Erythroblast (primary cell): ENCODE measurements at regions not wholly inside any gene's neighbourhood (a gene's known extent, or its start where the extent isn't known, plus 50 kb on each side); places are given as distances from the start of the nearest gene placed in this dataset.
A peak's percentile ranks its signal among the peaks of the same experiment; 100 is the strongest.
"Not testable (repeated sequence)": the region's sequence is repeated elsewhere in the genome, so short reads cannot be mapped to it uniquely, and the experiment has no call there.

Experiments used
- DNase-seq, 2 experiments: peaks; one replicate each; lab custom pipeline; 2025; lab: John Stamatoyannopoulos, UW
- GATA1 ChIP-seq: IDR thresholded peaks from 2 replicates; pipeline ENCODE4 v1.6.1; 2011; ENCODE audit warnings: low read depth, mild to moderate bottlenecking, control low read depth, low read length, moderate library complexity
- POLR2A ChIP-seq: IDR thresholded peaks from 2 replicates; pipeline ENCODE4 v1.6.1; 2011; ENCODE audit warnings: mild to moderate bottlenecking, low read length

DNA sequence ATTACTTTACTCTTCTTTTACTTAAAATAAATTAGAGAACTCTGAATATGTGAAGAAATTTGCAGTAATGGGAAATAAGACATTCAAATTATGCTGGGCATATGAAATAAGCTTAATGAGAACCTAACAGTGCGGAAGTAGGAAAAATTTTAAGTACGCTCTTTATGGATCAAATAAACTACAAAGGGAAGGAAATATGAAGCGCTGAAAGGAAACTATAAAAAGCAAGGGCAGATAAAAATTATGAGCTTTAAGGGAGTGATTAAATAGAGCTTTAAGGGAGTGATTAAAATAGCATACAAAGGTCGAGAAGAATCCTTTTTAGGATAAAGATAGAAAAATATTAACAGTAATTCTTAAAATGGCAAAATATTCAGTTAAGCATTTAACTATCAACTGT, 118.3 kb upstream of the AADACL2 start:
- DNase-seq = no peak
- TF ChIP-seq GATA1 = no peak
- no peak for TF ChIP-seq POLR2A

DNA sequence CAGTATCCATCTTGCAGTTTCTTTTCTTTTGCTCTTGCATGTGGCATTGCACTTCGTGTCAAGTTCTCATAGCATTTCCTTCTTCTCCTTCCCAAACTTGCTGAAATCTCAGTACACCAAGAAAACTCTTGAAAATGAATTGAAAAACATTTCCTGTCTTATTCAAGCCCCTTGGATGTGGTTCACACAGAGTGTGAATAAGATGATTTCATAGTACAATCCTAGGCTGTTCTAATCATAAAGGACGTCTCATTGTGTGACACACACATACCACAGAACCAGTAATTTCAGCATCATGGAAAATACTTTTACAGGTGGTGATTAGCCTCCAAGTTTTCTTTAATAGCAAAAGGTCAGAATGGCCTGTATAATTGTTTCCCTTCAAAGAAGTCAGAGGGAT, 121.6 kb upstream of the AADACL2 start:
- DNase-seq = no peak
- TF ChIP-seq POLR2A = no peak
- no peak for TF ChIP-seq GATA1

DNA sequence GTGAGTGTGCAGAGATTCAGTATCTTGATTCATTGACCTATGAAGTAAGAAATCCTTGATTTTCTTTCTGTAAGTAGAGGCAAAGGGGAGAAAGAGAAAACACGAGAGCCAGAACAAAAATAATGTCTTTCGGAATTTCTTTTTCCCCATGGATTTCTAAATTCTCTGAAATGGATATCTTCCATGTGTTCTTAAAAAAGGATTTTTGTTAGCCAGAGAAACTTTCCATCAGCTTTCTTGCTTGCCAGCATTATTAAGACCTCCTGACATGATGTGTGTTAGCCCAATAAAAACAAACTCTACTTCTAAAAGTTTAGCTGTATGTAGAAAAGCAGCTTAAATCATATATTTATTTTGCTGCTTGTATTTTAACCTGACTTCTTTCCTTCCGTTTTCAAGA, 122.3 kb upstream of the AADACL2 start:
- TF ChIP-seq GATA1 (no peak), POLR2A (no peak)
- DNase-seq = no peak

DNA sequence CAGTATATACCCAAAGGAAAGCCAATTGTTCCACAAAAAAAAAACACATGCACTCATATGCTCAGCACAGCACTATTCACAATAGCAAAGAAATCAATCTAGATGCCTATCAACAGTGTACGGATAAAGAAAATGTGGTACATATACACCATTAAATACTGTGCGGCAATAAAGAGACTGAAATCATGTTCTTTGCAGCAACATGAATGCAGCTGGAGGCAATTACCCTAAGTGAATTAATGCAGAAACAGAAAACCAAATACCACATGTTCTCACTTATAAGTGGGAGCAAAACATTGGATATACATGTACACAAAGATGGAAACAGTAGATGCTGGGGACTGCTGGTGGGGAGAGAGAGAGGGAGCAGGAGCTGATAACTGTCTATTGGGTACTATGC, 124.2 kb upstream of the AADACL2 start:
- TF ChIP-seq POLR2A (no peak), GATA1 (no peak)

DNA sequence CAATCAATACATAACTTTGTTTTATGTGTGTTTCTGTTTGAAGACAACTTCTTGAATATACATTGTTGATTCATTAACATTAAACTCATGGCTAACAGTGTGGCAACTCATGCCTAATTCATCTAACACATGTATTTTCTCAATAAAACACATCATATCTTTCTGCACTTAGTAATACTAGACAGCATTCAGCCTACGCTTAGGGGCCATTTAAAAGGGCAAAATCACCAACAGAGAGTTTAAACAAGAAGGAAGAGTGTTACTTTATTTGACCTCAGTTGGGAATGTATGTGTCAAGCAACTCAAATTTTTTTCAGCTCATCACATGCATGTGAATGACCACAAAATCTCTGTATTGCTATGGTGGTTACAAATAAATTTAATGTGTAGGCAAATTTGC, 128.8 kb upstream of the AADACL2 start:
- no peak for DNase-seq
- TF ChIP-seq POLR2A (no peak), GATA1 (no peak)

More for the DNA sequence above, 124.2 kb upstream of the AADACL2 start:
- no peak for DNase-seq

DNA sequence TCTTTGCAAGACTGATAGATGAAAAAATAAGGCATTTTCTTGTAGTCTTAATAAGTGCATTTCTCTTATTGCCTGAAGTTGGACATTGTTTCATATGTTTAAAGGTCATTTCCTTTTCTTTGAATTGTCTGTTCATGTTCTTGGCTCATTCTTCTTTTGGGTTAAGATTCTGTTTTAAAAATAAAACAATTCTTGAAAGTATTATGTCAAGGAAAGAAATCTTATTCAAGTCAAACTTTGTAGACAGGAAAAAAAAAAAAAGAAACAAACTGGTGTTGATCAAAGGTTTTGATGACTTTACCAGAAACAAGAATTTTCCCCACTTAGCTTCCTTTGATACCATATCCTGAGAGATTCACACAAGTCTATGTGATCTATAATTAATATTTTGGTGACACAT, 132.9 kb upstream of the AADACL2 start:
- DNase-seq = no peak
- TF ChIP-seq POLR2A (no peak), GATA1 (no peak)

DNA sequence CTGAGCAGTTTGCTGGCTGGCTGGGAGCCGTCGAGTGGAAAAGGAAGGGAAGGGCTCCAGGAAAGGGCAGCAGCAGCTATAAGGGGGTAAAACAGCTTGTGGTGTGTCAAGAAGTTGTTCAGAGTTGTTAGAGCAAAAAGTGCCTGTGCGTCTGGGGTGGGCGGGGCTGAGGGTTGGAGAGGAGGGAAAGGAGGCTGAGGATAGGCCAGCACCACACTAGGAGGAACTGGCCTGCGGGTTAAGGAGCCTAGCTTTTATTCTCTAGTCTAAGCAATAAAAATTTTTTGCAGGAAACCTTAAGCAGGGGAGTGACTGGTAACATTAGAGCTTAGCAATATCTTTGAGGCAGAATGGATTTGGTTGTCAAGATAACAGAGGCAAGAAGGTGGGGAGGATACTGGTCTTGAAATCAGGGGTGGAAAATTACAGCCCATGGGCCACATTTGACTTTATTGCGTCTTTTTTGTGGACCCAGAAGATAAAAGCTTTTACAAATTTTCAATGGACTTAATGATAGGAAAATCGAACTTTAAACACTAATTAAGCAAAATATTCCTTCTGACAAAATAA, 134.5 kb upstream of the AADACL2 start:
- no peak for TF ChIP-seq GATA1
- TF ChIP-seq POLR2A = no peak

DNA sequence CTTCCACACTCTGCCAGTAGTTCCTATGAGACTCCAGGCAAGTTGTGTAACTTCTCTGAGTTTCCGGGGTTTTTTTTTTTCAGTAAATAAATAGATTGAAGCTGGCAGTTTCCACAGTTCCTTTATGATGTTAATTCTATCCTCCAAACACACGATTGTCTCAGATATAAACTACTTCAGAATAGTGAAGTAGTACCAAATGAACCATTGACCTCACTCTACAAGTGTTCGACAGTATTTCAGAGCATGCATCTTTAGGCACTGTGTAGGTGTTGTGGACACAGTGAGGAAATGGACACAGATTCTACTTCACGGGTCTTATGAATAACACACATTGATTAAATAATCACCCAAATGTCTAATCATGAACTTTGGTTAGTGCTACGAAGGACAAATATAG, 136.1 kb upstream of the IGSF10 start:
- no peak for TF ChIP-seq GATA1
- TF ChIP-seq POLR2A = no peak
- DNase-seq = no peak

More for the DNA sequence above, 134.5 kb upstream of the AADACL2 start:
- DNase-seq = peak in 1 of 2 experiments; percentile 3

DNA sequence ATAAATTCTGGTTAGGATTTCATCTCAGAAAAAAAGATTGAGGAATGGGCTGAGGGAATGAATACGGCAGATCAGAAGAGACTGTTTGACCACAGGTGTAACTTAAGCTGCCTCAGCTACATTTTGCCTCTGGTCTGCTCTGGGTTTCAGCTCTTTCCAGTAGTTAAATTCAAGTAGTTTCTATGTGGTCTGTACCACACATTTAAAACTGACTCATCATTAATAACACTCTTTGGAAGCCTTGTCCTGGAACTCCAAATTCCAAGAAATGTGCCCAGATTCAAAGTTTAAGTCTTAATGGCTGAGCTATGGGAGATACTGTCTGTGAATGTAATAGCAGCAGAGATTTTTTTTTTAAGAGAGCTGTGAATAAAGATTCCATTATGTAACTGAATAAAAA, 133.1 kb upstream of the IGSF10 start:
- DNase-seq = no peak
- TF ChIP-seq GATA1 = no peak
- TF ChIP-seq POLR2A = no peak

DNA sequence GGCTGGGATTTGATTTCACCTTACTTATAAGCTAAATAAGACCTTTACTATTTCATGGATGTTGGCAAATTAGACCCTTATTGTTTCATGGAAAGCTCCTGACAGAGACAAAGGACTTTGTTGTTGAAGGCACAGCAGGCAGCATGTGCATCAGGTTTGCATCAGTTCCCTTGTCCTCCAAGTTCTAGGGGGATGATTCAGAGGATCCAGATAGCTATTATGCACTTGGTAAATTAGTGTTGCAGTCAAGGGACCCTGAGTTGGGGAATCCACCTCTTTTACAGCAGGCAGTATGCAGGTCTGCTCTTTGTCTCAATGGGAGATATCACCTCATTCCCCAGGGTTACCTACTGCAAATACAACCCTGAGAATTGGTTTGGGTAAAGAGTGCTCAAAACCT, 131.4 kb upstream of the IGSF10 start:
- TF ChIP-seq POLR2A = no peak
- TF ChIP-seq GATA1 = no peak
- DNase-seq = no peak

DNA sequence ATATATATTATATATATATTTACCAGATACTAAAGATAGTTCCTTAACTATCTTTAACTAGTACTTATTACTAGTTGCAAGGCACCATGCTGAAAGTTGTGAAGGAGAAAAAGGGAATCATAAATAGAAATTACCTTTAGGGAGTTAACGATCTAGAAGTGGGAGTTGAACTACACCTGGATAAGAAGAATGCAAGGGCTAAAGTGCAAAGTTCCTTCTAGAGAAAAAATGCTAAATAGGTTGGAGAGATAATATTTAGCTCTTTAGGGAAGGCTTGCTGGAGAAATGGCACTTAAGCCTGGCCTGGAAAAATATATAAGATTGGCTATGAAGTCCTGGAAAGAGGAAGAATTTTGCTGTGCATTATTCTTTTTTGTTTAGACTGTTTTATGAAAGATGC, 130.6 kb upstream of the IGSF10 start:
- TF ChIP-seq GATA1 = no peak
- TF ChIP-seq POLR2A = no peak
- DNase-seq = no peak

DNA sequence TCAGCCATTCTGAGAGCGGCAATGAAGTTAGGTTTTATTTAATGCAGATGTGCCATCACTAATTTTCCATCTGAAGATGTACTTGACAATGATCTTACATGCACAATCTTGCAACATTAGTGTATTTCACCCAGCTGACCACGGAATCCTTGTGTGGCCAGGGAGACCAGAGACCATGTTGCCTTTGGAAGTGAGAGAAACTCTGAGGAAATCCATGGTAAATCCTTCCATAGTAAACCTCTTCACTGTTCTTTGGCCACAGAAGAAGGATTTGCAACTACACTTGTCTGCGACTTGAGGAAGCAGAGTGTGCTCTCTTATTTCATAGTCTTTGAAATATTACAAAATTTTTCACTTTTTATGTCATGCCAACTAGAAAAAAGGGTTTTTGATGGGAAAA, 128.4 kb upstream of the IGSF10 start:
- no peak for TF ChIP-seq GATA1
- TF ChIP-seq POLR2A = no peak
- no peak for DNase-seq

DNA sequence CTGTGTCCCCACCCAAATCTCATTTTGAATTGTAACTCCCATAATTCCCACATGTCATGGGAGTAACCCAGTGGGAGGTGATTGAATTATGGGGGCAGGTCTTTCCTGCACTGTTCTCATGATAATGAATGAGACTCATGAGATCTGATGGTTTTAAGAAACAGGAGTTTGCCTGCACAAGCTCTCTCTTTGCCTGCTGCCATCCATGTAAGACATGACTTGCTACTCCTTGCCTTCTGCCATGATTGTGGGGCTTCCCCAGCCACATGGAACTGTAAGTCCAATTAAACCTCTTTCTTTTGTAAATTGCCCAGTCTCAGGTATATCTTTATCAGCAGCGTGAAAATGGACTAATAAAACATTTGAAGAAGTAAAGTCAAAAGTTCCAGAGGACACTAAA, 126.8 kb upstream of the IGSF10 start:
- not testable (repeated sequence) for DNase-seq

DNA sequence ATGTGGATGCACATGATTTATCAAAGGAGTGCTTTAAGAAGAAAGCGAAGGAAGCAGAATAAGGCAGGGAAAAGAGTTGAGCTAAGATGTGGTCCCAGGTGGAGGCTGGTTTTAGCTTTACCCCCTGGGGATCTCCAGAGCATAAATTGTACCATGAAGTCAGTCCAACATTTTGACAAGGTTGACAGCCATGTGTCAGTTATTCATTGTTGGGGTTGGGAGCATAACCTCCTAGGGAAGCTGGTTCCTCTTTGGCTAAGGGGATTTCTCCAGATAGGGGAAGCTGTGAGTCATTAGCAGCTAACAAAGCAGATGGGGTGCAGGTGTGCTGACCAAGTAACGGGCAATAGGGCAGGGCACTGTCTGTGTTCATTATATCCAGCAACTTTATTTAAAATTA, 123.7 kb upstream of the IGSF10 start:
- no peak for DNase-seq
- no peak for TF ChIP-seq GATA1
- TF ChIP-seq POLR2A = no peak

DNA sequence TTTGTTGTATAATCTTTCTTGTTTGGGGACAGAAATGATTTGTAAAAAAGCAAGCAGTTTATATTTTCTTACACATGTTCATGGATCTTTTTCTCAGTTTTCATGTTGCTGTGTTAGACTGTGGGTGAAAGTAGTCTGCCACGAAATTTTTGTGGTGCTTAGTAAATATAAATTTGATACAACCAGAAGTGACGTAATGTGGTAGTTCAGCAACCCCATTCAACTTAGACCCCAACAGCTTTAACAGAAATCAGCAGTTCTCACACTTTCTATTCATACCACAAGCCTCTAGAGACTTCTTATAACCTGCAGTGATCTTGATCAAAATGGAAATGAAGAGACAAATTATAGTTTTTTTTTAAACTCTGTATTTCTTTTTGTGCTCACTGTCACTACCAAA, 120.2 kb upstream of the IGSF10 start:
- no peak for TF ChIP-seq GATA1
- no peak for TF ChIP-seq POLR2A
- no peak for DNase-seq

DNA sequence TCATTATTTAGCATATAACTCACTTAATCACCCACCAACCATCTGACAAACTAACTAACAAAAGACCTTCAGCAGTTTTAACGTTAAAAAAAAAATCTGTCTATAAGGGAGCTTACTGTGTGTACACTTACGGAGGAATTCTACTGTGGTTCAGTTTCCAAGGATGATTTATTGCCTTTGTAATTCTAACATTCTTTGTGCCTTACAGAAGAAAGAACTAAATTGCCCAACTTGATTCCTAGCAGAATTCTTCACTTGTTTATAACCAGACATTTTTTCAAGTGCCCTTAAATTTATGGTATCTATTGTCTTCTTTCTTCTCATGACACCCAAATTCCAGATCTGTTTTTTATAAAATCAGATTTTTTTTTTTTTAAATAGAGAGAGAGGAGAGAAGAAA, 119.7 kb upstream of the IGSF10 start:
- DNase-seq = no peak
- TF ChIP-seq POLR2A (no peak), GATA1 (no peak)
